ENCODE measurements at regions not wholly inside any gene's neighbourhood (a gene's known extent, or its start where the extent isn't known, plus 50 kb on each side); places are given as distances from the start of the nearest gene placed in this dataset.

DNA sequence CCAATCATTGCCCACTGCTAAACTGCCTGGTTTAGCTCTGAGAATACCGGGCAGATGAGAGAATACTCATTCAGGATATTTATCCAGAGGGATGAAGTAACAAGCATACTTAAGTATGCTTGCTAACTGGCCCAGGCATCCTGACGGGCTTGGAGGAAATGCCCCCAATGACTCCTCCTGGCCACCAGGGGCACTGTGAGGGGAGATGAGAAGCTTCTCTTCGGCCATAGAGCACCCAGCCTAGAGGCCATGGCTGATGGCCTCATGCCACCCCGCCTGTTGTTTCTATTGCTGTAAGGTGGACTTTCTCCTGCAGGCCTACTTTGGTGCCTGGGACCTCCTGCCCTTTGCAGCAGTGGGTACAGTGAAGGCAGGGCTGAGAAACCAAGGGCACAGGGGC lies 134.5 kb upstream of the FSTL4 start:
- TF ChIP-seq GATA2 (IDR thresholded peaks at IDR 0.05; ENCODE audit: low read depth, low read length) (no peak), GATA3 (IDR thresholded peaks at IDR 0.05; ENCODE audit: low read depth, low read length) (no peak)
